RWPE2 (cell line): ENCODE measurements at regions not wholly inside any gene's neighbourhood (a gene's known extent, or its start where the extent isn't known, plus 50 kb on each side); places are given as distances from the start of the nearest gene placed in this dataset.

ENCODE experiments used
- ATAC-seq: fragments of 200-7000 bp; cut with Tn5 transposase; 3 replicates; pipeline ENCODE4 v1.9.1; 2021; ENCODE audit warnings: low read depth
- DNase-seq: peaks from one replicate; pipeline ENCODE4 v3.0.0-alpha.2; 2020; ENCODE audit warnings: low spot score
- H3K27ac ChIP-seq: fragments of 450-650 bp; 2 replicates; pipeline ENCODE4 v1.5.1; 2017; ENCODE audit warnings: mild to moderate bottlenecking; ENCODE audit not compliant: poor library complexity, severe bottlenecking
- H3K27me3 ChIP-seq: fragments of 250-450 bp; sonication (Bioruptor Pico); 2 replicates; pipeline ENCODE4 v1.5.1; 2021; ENCODE audit warnings: mild to moderate bottlenecking, moderate library complexity; ENCODE audit not compliant: insufficient read depth, poor library complexity, severe bottlenecking
- H3K36me3 ChIP-seq: fragments of 250-450 bp; sonication (Bioruptor Pico); 2 replicates; pipeline ENCODE4 v1.5.1; 2020; ENCODE audit warnings: low read depth, mild to moderate bottlenecking, moderate library complexity
- H3K4me1 ChIP-seq: fragments of 250-450 bp; sonication (Bioruptor Pico); 2 replicates; pipeline ENCODE4 v1.5.1; 2021; ENCODE audit warnings: mild to moderate bottlenecking, moderate library complexity; ENCODE audit not compliant: insufficient read depth, poor library complexity, severe bottlenecking
- H3K4me3 ChIP-seq: fragments of 250-450 bp; sonication (Bioruptor Pico); 2 replicates; pipeline ENCODE4 v1.5.1; 2021; ENCODE audit warnings: mild to moderate bottlenecking, moderate library complexity; ENCODE audit not compliant: severe bottlenecking
- H3K9me3 ChIP-seq: fragments of 250-450 bp; sonication (Bioruptor Pico); 2 replicates; pipeline ENCODE4 v1.5.1; 2021; ENCODE audit warnings: mild to moderate bottlenecking, moderate library complexity; ENCODE audit not compliant: severe bottlenecking
- TF ChIP-seq, protein P1 (sequence below): fragments of 450-650 bp; IDR thresholded peaks from one replicate; pipeline ENCODE4 v1.5.1; 2017; ENCODE audit warnings: mild to moderate bottlenecking, moderate library complexity; ENCODE audit not compliant: poor library complexity, severe bottlenecking

DNA sequence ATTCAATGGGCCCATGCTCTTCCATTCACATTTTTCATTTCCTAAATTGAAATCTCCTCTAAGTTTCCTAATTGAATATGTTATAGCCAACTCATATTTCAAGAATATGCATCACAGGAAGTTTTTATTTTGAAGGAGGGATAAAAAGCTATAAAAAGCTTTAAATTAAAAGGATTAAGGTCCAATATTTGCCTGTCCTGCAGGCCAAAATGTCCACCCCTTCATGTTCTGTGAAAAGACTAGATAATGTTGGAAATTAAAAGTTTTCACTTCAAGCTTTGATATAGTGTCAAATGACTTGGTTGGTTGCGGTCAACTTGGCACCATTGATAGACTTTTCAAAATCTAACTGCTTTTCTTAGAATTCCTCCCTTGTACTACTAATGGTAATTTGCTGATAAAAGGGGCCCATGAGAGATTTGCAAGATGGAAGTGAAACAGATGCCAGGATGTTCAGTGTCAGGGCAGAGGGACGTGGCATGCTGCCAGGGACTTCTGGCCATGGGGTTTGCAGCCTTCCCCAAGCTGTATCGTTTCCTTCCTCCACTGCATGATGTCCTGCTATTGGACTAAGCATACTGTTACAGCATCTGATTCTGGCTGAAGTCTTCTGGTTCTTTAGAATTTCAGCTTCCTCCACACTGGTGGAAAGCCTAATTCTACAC, 547.3 kb upstream of the MIR17HG start:
- DNase-seq, result no peak

DNA sequence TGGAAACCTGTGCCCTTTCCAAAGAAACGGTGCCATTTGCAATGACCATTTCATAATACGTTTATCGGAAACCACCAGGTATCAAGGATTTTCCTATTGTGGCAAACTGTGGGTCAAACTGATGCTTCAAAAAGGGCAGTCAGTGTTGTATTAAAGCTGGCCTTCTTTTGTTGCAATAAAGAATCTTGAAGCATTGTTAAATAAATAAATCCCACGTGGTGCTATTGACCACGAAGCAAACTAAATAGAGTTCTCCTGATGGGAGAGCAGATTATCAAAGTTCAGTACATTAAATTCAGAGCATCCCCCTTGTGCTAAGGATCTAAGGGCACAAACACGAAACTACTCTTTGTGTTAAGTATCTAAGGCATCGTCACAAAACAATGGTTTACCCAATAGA, 545.9 kb upstream of the MIR17HG start:
- Histone ChIP-seq H3K9me3 (no peaks in the 10 kb centered on the region), H3K27me3 (no peaks in the 10 kb centered on the region), H3K4me1 (no peaks in the 10 kb centered on the region), H3K36me3 (no peaks in the 10 kb centered on the region), H3K4me3 (no peak overlapping the region), H3K27ac (no peak overlapping the region)
- TF ChIP-seq, protein P1, sequence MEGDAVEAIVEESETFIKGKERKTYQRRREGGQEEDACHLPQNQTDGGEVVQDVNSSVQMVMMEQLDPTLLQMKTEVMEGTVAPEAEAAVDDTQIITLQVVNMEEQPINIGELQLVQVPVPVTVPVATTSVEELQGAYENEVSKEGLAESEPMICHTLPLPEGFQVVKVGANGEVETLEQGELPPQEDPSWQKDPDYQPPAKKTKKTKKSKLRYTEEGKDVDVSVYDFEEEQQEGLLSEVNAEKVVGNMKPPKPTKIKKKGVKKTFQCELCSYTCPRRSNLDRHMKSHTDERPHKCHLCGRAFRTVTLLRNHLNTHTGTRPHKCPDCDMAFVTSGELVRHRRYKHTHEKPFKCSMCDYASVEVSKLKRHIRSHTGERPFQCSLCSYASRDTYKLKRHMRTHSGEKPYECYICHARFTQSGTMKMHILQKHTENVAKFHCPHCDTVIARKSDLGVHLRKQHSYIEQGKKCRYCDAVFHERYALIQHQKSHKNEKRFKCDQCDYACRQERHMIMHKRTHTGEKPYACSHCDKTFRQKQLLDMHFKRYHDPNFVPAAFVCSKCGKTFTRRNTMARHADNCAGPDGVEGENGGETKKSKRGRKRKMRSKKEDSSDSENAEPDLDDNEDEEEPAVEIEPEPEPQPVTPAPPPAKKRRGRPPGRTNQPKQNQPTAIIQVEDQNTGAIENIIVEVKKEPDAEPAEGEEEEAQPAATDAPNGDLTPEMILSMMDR, result no peak
- ATAC-seq (no peak), DNase-seq (no peak)

More for the DNA sequence above, 547.3 kb upstream of the MIR17HG start:
- Histone ChIP-seq H3K9me3 (no peaks in the 10 kb centered on the region), H3K27ac (no peak overlapping the region), H3K4me3 (no peak overlapping the region), H3K4me1 (no peaks in the 10 kb centered on the region), H3K36me3 (no peaks in the 10 kb centered on the region), H3K27me3 (no peaks in the 10 kb centered on the region)
- ATAC-seq, result no peak
- TF ChIP-seq, protein P1, result no peak

DNA sequence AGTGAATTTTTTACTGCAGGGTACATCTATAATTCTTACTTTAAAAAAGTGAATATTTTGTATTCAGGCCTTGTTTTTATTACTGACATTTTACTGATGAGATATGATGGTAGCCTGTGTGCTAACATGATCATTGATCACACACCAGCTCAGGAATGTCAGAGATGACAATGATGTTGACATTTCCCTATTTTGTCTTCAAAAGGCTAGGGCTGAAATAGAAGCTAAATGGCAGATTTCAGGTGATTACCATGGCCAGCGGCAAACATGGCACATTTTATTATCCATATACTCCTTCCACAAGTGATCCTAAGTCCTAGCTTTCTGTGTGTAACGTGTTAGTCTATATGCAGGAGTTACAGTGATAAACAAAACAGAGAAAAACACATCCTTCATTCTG, 544.3 kb upstream of the MIR17HG start:
- Histone ChIP-seq H3K4me1 (no peaks in the 10 kb centered on the region), H3K27ac (no peak overlapping the region), H3K9me3 (no peaks in the 10 kb centered on the region), H3K36me3 (no peaks in the 10 kb centered on the region), H3K27me3 (no peaks in the 10 kb centered on the region), H3K4me3 (no peak overlapping the region)
- ATAC-seq (no peak), DNase-seq (no peak)
- TF ChIP-seq, protein P1, result no peak

DNA sequence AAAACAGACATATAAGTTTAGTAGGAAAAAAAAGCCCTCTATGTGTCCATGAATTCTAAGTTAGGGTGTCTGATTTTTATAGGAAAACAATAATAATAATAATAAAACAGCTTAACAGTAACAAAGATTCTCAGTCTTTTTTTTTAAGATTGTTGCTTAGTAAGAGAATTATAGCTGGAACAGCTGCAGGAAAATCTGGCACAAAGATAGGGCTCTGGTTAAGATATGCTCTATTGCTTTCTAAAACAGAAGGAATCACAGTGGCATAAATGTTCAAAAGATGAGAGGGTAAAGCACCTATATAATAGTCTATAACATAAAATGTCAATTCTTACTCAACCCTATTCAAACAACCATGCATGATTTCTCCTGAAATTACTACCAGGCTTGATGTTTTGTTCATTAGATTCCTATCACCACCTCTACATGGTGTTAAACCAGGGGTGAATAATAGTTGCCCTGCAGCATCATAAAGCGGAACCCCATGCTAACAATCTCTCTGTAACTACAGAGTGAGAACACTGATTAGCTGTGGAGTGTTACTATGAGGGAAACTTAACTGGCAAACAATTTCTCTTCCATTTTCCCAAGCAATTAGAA, 541.4 kb upstream of the MIR17HG start:
- H3K9me3 ChIP-seq, result no peaks in the 10 kb centered on the region

More for the DNA sequence above, 541.4 kb upstream of the MIR17HG start:
- no peak overlapping the region for H3K4me3 ChIP-seq
- TF ChIP-seq, protein P1, result no peak
- H3K27me3 ChIP-seq, result no peaks in the 10 kb centered on the region
- H3K36me3 ChIP-seq, result no peaks in the 10 kb centered on the region
- H3K27ac ChIP-seq, result no peak overlapping the region
- ATAC-seq, result no peak
- no peaks in the 10 kb centered on the region for H3K4me1 ChIP-seq
- no peak for DNase-seq
